Large intestine (tissue), 3 donors: ENCODE measurements at regions not wholly inside any gene's neighbourhood (a gene's known extent, or its start where the extent isn't known, plus 50 kb on each side); places are given as distances from the start of the nearest gene placed in this dataset.

Experiments
- DNase-seq, 2 donors: peaks; one replicate each; pipeline versions ENCODE4 v3.0.0 to v3.0.0-alpha.2; 2013
- H3K27ac ChIP-seq: one replicate; pipeline ENCODE4 v1.5.1; 2013; ENCODE audit warnings: low read length
- H3K27me3 ChIP-seq: 2 replicates; pipeline ENCODE4 v1.6.1; 2013; ENCODE audit warnings: low read length; ENCODE audit not compliant: control insufficient read depth, insufficient read depth
- H3K36me3 ChIP-seq: 2 replicates; pipeline ENCODE4 v1.6.1; 2013; ENCODE audit warnings: low read length; ENCODE audit not compliant: control insufficient read depth, insufficient read depth
- H3K4me1 ChIP-seq: one replicate; pipeline ENCODE4 v1.6.1; 2013; ENCODE audit warnings: low read length; ENCODE audit not compliant: control insufficient read depth, insufficient read depth
- H3K4me3 ChIP-seq: one replicate; pipeline ENCODE4 v1.5.1; 2013; ENCODE audit warnings: low read length
- H3K9me3 ChIP-seq: one replicate; pipeline ENCODE4 v1.6.1; 2013; ENCODE audit warnings: mild to moderate bottlenecking, low read depth, low read length, moderate library complexity; ENCODE audit not compliant: control insufficient read depth
- WGBS: methylation state at CpG from one replicate; pipeline ENCODE4 v1.1.5; 2013; ENCODE audit warnings: low lambda C conversion rate; ENCODE audit not compliant: insufficient coverage; 5-methylcytosine and 5-hydroxymethylcytosine counted together

DNA sequence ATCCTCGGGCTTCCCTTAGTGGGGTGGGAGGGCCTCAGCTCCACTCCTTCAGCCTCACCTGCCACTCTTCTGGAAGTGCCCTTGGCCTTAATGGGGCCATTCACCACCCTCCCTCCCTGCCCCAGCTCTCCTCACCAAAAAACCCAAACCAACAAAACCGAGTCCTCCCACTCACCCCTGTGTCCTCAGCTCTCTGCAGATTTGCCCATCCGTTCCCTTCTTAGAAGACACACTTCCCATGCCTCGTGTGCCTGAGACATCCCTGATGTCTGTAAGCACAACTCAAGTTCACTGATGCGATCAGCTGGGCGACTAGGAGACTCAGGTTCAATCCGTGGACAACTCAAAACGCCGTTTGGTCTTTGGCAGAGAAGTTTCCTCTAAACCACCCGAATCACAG is 839.2 kb downstream of the TBC1D22A start:
- H3K4me3 ChIP-seq: no peak overlapping the region
- no peaks in the 10 kb centered on the region for H3K36me3 ChIP-seq
- DNase-seq: no peak
- WGBS: no CpG with 5 or more reads among the region's 10 CpGs
- H3K4me1 ChIP-seq: no peaks in the 10 kb centered on the region
- H3K27ac ChIP-seq: no peak overlapping the region
- no peaks in the 10 kb centered on the region for H3K9me3 ChIP-seq
- H3K27me3 ChIP-seq: no peaks in the 10 kb centered on the region

DNA sequence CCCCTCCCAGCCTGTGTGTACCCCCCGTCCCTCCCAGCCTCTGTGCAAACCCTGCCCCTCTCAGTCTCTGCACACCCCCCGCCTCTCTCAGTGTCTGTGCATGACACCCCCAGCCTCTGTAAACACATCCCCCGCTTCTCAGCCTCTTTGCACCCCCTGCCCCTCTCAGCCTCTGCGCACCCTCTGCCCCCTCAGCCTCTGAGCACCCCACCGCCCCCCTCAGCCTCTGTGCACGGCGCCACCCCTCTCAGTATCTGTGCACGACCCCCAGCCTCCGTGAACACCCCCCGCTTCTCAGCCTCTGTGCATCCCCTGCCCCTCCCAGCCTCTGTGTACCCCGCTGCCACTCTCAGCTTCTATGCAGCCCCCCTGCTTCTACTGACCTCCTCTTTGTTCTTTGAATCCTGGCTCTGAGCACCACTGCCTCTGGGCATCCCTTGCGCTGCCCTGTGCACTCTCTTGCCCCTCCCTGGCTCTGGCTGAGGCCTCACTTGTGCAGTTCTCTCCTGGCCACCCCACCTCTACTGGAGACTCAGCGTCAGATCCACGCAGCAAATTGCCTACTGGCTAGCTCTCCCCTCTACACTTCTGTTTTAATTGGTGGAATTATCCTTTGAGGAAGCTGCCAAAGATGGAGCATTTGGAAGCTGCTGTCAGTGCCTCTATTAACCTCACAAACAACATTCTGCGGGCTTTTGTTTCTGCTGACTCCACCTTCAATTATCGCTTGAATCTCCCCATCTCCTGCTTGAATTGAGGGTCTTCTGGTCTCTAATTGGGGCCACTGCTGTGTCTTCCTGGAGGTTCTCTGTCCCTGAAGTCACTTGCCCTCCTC is 838.6 kb downstream of the TBC1D22A start:
- Histone ChIP-seq H3K36me3 (no peaks in the 10 kb centered on the region), H3K9me3 (no peaks in the 10 kb centered on the region), H3K4me1 (no peaks in the 10 kb centered on the region), H3K4me3 (no peak overlapping the region), H3K27ac (no peak overlapping the region), H3K27me3 (no peaks in the 10 kb centered on the region)
- no peak for DNase-seq
- WGBS: 90% methylated on average over 2 of the region's 16 CpGs

- Histone ChIP-seq H3K27me3 (no peaks in the 10 kb centered on the region), H3K27ac (no peak overlapping the region)
- WGBS: no CpG with 5 or more reads among the region's 11 CpGs
Observed at GRCh38 chr22:47600281-47600680, 837.8 kb downstream of the TBC1D22A start.

DNA sequence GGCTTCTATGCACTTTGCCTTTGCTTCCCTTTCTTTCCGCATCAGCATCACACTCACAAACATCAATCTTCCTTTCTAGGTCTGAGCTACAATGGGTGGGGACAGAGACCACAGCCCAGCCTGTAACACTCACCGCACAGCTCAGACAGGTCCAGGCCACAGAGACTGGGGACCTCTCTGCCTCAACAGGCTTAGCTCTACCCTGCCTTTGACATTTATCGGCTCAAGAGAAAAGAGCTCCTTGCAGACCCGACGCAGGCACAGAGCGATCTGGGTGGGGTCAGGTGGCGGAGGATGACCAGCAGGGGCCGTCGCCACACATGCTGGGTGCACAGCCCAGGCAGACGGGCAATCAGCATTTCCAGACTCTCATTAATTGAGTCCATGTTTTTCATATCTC is 837.3 kb downstream of the TBC1D22A start:
- H3K27ac ChIP-seq: no peak overlapping the region
- no peak for DNase-seq
- no peaks in the 10 kb centered on the region for H3K4me1 ChIP-seq
- H3K36me3 ChIP-seq: no peaks in the 10 kb centered on the region
- WGBS: 100% methylated on average over 1 of the region's 10 CpGs
- H3K27me3 ChIP-seq: no peaks in the 10 kb centered on the region
- H3K9me3 ChIP-seq: no peaks in the 10 kb centered on the region
- no peak overlapping the region for H3K4me3 ChIP-seq

More at GRCh38 chr22:47600281-47600680, 837.8 kb downstream of the TBC1D22A start:
- H3K4me1 ChIP-seq: no peaks in the 10 kb centered on the region
- H3K36me3 ChIP-seq: no peaks in the 10 kb centered on the region
- H3K4me3 ChIP-seq: no peak overlapping the region
- H3K9me3 ChIP-seq: no peaks in the 10 kb centered on the region
- no peak for DNase-seq

- WGBS: no CpG with 5 or more reads among the region's 6 CpGs
- H3K4me3 ChIP-seq: no peak overlapping the region
- DNase-seq: no peak
- H3K27me3 ChIP-seq: no peaks in the 10 kb centered on the region
- no peaks in the 10 kb centered on the region for H3K4me1 ChIP-seq
- no peaks in the 10 kb centered on the region for H3K36me3 ChIP-seq
- H3K27ac ChIP-seq: no peak overlapping the region
- no peaks in the 10 kb centered on the region for H3K9me3 ChIP-seq
Observed at GRCh38 chr22:47598864-47599263, 836.4 kb downstream of the TBC1D22A start.

DNA sequence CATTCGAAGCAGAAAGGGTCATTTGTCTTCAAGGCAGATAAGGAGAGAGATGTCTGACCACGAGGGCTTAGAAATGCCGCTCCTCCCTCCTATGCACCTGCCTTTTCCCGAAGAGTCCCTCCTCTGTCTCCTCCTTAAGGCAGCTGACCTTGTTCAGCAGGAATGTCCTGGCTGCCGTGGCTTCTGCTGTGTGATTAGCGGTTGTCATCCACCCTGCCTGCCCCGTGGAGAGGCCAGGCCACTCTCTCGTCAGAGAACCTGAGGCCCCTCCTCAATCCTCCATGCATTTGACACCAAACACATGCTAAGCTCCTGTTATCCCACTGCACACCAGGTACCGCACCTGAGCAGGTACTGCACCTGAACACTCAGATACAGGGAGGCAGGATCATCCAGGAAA is 834.6 kb downstream of the TBC1D22A start:
- DNase-seq: no peak
- no CpG with 5 or more reads among the region's 9 CpGs for whole genome bisulfite sequencing
- no peaks in the 10 kb centered on the region for H3K27me3 ChIP-seq
- H3K4me3 ChIP-seq: no peak overlapping the region
- no peaks in the 10 kb centered on the region for H3K4me1 ChIP-seq
- no peak overlapping the region for H3K27ac ChIP-seq
- H3K9me3 ChIP-seq: no peaks in the 10 kb centered on the region
- H3K36me3 ChIP-seq: no peaks in the 10 kb centered on the region

DNA sequence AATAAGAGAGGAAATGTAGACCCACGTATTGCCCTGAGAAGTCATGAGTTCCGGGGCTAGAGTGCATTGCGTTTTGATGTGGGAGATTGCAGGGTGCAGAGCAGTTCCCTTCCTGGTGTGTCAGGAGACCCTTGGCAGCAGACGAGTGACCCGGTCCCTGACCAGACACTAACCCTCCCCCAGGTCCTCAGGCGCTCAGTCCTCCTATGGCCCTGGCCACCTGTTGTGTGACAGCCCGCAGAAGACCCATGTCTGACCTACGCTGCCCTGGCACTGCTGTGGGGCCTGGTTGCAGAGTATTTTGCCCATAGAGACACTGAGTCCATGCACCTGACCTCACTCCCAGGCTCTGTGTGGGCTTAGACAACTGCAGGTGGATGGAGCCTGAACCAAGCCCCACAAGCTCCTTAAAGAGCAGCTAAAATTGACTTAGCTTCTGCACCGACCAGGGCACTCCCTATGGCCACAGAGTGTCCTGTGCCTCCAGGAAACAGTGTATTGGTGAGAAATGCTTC is 833.8 kb downstream of the TBC1D22A start:
- H3K36me3 ChIP-seq: no peaks in the 10 kb centered on the region
- no peaks in the 10 kb centered on the region for H3K9me3 ChIP-seq
- no peaks in the 10 kb centered on the region for H3K27me3 ChIP-seq
- no peak overlapping the region for H3K27ac ChIP-seq
- DNase-seq: no peak
- H3K4me1 ChIP-seq: no peaks in the 10 kb centered on the region
- 100% methylated on average over 1 of the region's 9 CpGs for WGBS
- H3K4me3 ChIP-seq: no peak overlapping the region

DNA sequence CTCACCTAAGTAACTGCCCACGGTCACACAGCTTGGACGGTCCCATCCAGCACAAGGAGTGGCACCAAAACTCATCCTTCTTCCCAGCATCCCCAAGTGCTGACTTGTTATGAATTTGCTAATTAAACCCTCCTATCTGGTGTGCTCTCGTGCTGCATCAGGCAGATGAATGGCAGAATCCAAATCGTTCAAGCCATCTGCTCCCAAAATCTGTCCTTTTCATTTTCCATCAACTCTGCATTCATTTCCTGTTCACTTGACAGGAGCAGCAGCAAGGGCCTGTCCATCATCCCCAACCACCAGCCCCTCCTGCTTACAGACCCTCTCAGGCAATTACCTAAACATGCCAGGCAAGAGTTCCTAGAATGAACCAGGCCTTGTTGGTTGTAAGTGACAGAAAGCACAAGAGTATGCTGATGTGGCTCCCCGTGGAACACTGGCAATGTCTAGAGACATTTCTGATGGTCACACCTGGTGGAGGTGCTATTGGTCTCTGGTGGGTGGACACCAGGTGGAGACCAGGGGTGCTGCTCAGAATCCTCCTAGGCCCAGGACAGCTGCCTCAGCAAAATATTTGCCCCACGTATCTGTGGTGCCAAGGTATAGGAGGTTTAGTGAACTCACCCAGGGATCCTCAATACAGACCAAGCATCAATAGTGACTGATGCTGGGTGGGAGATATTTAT is 832.5 kb downstream of the TBC1D22A start:
- no peak overlapping the region for H3K27ac ChIP-seq
- WGBS: 80% methylated on average over 1 of the region's 6 CpGs
- no peak for DNase-seq
- no peak overlapping the region for H3K4me3 ChIP-seq
- no peaks in the 10 kb centered on the region for H3K36me3 ChIP-seq
- H3K27me3 ChIP-seq: no peaks in the 10 kb centered on the region
- no peaks in the 10 kb centered on the region for H3K9me3 ChIP-seq
- no peaks in the 10 kb centered on the region for H3K4me1 ChIP-seq

- DNase-seq: no peak
- Histone ChIP-seq H3K9me3 (no peaks in the 10 kb centered on the region), H3K27ac (no peak overlapping the region), H3K4me3 (no peak overlapping the region), H3K27me3 (no peaks in the 10 kb centered on the region), H3K4me1 (no peaks in the 10 kb centered on the region), H3K36me3 (no peaks in the 10 kb centered on the region)
- no CpG with 5 or more reads among the region's 15 CpGs for WGBS
Observed at GRCh38 chr22:47593911-47594311, 831.5 kb downstream of the TBC1D22A start.

DNA sequence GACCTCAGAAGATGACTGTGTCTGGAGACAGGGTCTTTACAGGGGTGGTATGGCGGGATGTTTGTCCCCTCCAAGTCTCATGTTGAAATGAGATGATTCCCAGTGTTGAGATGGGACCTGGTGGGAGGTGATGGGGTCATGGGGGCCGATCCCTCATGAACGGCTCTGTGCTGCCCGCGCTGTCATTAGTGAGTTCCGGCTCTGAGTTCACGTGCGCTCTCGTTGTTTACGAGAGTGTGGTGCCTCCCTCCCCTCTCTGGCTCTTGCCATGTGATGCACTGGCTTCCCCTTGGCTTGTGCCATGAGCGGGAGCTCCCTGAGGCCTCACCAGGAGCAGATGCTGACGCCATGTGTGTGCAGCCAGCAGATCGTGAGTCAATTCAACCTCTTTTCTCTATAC is 830.8 kb downstream of the TBC1D22A start:
- no peak overlapping the region for H3K4me3 ChIP-seq
- no peaks in the 10 kb centered on the region for H3K4me1 ChIP-seq
- no peaks in the 10 kb centered on the region for H3K36me3 ChIP-seq
- no peaks in the 10 kb centered on the region for H3K9me3 ChIP-seq
- no peaks in the 10 kb centered on the region for H3K27me3 ChIP-seq
- H3K27ac ChIP-seq: no peak overlapping the region
- WGBS: no CpG with 5 or more reads among the region's 13 CpGs
- no peak for DNase-seq
